NCI-H128 (cell line): ENCODE measurements at regions not wholly inside any gene's neighbourhood (a gene's known extent, or its start where the extent isn't known, plus 50 kb on each side); places are given as distances from the start of the nearest gene placed in this dataset.

Experiments used
- DNase-seq: peaks from one replicate; lab custom pipeline; 2025; ENCODE audit not compliant: unreplicated experiment; lab: John Stamatoyannopoulos, UW

DNA sequence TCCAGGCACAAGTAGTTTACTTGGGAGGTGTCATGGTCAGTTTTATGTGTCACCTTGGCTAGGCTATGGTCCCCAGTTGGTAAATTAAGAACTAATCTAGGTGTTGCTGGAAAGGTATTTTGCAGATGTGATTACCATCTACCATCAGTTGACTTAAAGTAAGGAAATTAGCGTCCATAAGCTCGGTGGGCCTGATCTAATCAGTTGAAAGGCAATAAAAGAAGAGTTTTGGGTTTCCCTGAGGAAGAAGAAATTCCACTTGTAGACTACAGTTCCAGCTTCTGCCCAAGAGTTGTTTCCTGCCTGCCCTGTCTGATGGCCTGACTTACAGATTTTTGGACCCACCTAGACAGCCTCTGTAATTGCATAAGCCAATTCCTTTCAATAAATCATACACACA is 438.7 kb upstream of the PROK2 start:
- DNase-seq = no peak

GRCh38 chr3:72223116-72223515 is 438.2 kb upstream of the PROK2 start:
- DNase-seq = no peak

- DNase-seq = no peak
Observed at GRCh38 chr3:72222410-72222809, 437.5 kb upstream of the PROK2 start.

- no peak for DNase-seq
Observed at GRCh38 chr3:72220946-72221345, 436.0 kb upstream of the PROK2 start.

DNA sequence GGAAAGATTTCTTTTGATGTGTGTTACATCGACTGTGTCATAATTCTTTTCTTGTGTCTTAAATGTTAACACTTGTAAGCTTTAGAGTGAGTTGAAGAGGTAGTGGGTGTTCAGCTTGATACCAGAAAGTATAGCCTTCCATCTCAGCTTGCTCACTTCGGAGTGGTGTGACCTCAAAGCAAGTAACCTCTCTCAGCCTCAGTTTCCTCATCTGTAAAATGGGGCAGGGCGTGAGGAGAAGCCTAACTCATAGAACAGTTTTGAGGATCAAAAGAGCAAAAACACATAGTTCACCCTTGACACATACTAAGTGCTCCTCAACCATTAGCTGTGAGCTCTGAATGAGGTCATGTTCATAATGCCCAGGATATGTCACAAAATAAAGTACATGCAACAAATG is 434.8 kb upstream of the PROK2 start:
- no peak for DNase-seq

DNA sequence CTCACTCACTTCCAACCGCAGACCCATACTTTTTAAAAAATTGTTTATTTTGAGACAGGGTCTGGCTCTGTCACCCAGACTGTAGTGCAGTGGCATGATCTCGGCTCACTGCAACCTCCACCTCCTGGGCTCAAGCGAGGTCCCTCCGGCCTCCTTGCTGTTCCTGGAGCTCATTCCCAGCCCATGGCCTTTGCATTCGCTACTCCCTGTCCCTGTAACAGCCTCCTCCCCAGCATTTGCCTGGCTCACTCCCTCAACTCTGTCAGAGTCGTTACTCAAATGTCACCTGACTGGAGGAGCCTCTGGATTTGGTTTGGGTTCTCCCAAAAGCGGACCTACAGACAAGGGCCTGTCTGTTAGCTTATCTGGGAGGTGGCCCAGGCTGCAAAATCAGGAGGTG is 432.6 kb upstream of the PROK2 start:
- no peak for DNase-seq

- DNase-seq = no peak
Observed at GRCh38 chr3:72214066-72214951, 429.4 kb upstream of the PROK2 start.

GRCh38 chr3:72213296-72214065 is 428.5 kb upstream of the PROK2 start:
- DNase-seq = no peak

GRCh38 chr3:72212396-72212795 is 427.4 kb upstream of the PROK2 start:
- no peak for DNase-seq

GRCh38 chr3:72210261-72210660 is 425.3 kb upstream of the PROK2 start:
- no peak for DNase-seq

- DNase-seq = no peak
Observed at GRCh38 chr3:72205297-72205826, 420.4 kb upstream of the PROK2 start.

GRCh38 chr3:72204452-72204851 is 419.5 kb upstream of the PROK2 start:
- DNase-seq = no peak

DNA sequence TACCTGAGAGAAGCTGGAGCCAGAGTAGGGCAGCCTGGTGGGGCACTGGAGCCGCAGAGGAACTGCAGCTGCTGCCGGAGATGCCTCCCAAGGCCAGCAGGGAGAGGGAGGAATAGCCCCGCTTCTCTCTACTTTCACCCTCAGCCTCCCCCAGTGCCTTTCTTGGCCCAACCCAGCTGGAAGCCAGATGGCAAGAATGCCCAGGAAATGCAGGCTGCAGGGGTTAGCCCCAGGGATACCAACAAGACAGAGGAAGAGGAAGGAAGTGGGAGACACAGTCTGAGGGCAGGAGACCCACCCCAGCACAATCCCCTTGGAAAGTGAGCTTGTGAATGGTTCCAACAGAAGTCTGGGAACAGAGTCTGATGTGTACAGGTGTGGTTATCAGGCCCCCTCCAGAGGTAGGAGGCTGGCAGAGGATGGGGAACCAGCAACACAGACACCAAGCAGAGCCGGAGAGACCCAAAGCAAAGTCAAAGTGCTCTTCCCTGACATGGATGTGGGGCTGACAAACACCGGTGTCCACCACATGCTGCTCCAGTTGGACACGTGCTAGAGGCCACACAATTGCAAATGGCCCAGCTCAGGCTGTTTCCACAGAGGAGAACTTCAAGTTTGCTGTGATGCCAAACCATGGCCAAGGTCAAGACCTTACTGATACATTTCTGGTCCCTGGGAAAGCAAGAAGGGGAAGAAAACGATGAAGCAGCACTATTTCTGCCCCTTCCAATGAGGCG is 418.8 kb upstream of the PROK2 start:
- no peak for DNase-seq

DNA sequence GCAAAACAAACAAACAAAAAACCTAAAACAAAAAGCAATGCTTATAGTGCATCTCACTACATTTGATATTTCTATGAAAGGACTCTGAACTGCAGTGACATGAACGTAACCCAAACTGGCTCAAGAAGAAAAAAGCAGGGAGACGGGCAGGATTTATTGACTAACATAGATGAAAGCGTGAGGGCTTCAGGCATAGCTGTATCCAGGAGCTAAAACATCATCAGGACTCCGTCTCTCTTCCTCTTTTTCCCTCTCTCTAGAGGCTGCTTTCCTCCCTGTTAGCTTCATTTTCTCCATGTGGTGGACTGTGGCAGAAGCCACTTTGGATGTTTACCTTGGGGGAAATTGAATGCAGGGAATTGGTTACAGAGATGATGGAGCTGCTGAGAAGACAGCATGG is 418.2 kb upstream of the PROK2 start:
- no peak for DNase-seq

- no peak for DNase-seq
Observed at GRCh38 chr3:72200332-72200731, 415.4 kb upstream of the PROK2 start.

DNA sequence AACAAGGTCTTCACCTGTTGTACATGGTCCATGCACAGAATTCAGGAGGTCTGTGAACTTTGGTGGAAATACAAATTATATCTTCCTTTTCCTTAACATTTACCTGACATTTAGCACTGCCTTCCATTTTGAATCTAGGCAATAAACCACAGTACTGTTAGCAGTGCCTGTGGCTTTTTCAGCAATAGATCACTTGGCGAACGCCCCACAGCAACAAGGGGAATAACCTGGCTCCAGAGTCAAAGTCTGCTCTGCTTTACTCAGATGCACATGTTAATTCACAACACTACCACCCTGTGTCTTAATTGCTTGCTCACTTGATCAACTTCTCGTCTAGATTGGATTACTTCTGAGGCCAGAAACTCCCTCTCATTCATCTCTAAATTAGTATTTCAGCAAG is 414.6 kb upstream of the PROK2 start:
- no peak for DNase-seq

GRCh38 chr3:72196377-72196929 is 411.5 kb upstream of the PROK2 start:
- no peak for DNase-seq

- DNase-seq = no peak
Observed at GRCh38 chr3:72195895-72196294, 410.9 kb upstream of the PROK2 start.

DNA sequence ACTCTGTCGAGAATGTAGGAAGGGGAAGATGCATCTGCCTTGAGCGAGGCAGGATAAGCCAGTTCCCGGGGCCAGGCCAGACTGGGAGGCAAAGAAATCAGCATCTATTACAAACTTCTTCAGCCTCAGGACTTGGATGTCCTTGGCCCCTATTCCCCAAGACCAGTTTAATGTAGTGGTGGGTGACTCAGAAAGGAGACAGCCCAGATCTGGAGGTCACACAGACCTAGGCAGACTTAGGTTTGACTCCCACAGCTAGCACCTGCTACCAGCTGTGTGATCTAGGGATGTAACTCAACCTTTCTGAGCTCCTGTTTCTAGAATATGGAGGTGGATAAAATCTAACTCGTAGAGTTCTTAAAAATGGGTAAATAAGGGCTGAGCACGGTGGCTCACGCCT is 409.5 kb upstream of the PROK2 start:
- DNase-seq = no peak

DNA sequence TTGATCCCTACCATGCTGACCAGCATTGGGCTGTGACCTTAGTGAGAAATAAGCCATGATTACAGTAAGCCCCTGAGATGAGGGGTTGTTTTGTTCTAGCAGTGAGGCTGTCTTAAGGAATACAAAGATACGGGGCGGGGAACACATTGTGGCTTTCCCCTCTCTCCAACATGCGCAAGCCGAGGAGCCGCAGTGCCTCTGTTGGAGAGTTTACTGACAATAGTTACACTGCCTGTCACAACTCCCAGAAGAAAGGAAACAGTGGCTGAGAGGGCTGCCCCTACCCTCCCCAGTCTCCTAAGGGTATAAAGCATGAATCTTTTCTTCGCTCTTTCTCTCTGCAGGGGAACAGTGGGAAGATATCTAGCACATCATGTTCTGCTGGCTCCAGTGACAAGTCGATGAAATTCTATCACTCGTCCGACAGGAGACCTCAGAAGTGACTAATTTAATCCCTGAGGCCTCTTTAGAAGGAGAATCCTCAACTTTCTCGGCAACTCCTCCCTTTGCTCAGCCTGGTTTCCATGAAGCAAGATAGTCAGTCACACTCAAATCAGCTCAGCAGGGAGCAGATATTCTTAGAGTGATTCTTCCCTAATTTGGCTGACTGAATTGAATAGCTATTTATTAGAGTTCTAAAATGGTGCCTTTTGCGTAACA is 409.0 kb upstream of the PROK2 start:
- DNase-seq = no peak

- no peak for DNase-seq
Observed at GRCh38 chr3:72192572-72192971, 407.6 kb upstream of the PROK2 start.
